BJ (cell line): ENCODE measurements at regions not wholly inside any gene's neighbourhood (a gene's known extent, or its start where the extent isn't known, plus 50 kb on each side); places are given as distances from the start of the nearest gene placed in this dataset.

Source experiments
- CTCF ChIA-PET: fragments of 350-600 bp; formaldehyde crosslinking; extraction: SDS; loops from one replicate; lab custom pipeline; 2021; ENCODE audit warnings: antibody characterized with exemption, inconsistent platforms; lab: Yijun Ruan, JAX
- POLR2A ChIA-PET: fragments of 300-600 bp; sonication (Branson Sonifier 250); formaldehyde crosslinking; extraction: SDS; loops from one replicate; lab custom pipeline; 2021; ENCODE audit warnings: antibody characterized with exemption; lab: Charles Lee
- DNase-seq: peaks from one replicate; pipeline ENCODE4 v3.0.0-alpha.2; 2011; ENCODE audit warnings: low read depth
- H3K27me3 ChIP-seq: 2 replicates; pipeline ENCODE4 v1.6.0; 2011; ENCODE audit warnings: low read length; ENCODE audit not compliant: control insufficient read depth, insufficient read depth
- H3K36me3 ChIP-seq: 2 replicates; pipeline ENCODE4 v1.5.1; 2011; ENCODE audit warnings: low read length; ENCODE audit not compliant: control insufficient read depth, insufficient read depth
- H3K4me3 ChIP-seq: 2 replicates; pipeline ENCODE4 v1.5.1; 2011; ENCODE audit warnings: low read depth, mild to moderate bottlenecking, control low read depth, low read length
- TF ChIP-seq, protein P1 (sequence below): IDR thresholded peaks from 2 replicates; pipeline ENCODE4 v1.5.1; 2011; ENCODE audit warnings: low read depth, mild to moderate bottlenecking, control low read depth, inconsistent platforms, low read length, moderate library complexity; ENCODE audit not compliant: insufficient read depth

GRCh38 chr17:77314601-77315000 is 173.8 kb downstream of the SEC14L1 start:
- ChIA-PET CTCF (no interaction called here), POLR2A (no interaction called here)
- no peaks in the 10 kb centered on the region for H3K36me3 ChIP-seq
- no peaks in the 10 kb centered on the region for H3K27me3 ChIP-seq
- DNase-seq, result no peak
- TF ChIP-seq, protein P1, sequence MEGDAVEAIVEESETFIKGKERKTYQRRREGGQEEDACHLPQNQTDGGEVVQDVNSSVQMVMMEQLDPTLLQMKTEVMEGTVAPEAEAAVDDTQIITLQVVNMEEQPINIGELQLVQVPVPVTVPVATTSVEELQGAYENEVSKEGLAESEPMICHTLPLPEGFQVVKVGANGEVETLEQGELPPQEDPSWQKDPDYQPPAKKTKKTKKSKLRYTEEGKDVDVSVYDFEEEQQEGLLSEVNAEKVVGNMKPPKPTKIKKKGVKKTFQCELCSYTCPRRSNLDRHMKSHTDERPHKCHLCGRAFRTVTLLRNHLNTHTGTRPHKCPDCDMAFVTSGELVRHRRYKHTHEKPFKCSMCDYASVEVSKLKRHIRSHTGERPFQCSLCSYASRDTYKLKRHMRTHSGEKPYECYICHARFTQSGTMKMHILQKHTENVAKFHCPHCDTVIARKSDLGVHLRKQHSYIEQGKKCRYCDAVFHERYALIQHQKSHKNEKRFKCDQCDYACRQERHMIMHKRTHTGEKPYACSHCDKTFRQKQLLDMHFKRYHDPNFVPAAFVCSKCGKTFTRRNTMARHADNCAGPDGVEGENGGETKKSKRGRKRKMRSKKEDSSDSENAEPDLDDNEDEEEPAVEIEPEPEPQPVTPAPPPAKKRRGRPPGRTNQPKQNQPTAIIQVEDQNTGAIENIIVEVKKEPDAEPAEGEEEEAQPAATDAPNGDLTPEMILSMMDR, result no peak
- H3K4me3 ChIP-seq, result no peak overlapping the region

DNA sequence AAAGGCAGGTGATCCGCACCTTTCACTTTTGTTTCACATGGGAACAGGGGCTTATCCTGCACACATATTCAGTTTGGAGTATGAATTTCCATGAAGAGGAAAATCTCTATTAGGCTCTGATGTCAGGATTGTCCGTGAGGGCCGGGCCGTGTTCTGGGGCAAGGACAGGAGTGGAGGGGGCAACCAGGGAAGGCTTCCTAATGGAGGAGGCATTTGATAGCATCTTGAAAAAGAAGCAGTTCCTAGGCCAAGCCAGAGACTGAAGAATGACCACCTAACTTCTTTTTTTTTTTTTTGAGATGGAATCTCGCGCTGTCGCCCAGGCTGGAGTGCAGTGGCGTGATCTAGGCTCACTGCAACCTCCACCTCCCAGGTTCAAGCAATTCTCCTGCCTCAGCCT is 174.2 kb downstream of the SEC14L1 start:
- CTCF ChIA-PET, result no interaction called here
- H3K27me3 ChIP-seq, result no peaks in the 10 kb centered on the region
- H3K4me3 ChIP-seq, result no peak overlapping the region

GRCh38 chr17:77315551-77316190 is 174.9 kb downstream of the SEC14L1 start:
- ChIA-PET POLR2A (no interaction called here), CTCF (no interaction called here)
- TF ChIP-seq, protein P1, result no peak
- DNase-seq, result no peak
- Histone ChIP-seq H3K4me3 (no peak overlapping the region), H3K27me3 (no peaks in the 10 kb centered on the region), H3K36me3 (no peaks in the 10 kb centered on the region)

More for the DNA sequence above, 174.2 kb downstream of the SEC14L1 start:
- DNase-seq, result no peak
- POLR2A ChIA-PET, result no interaction called here
- H3K36me3 ChIP-seq, result no peaks in the 10 kb centered on the region
- TF ChIP-seq, protein P1, result no peak

GRCh38 chr17:77316191-77316641 is 175.4 kb downstream of the SEC14L1 start:
- no peak for DNase-seq
- TF ChIP-seq, protein P1, result no peak
- ChIA-PET POLR2A (no interaction called here), CTCF (no interaction called here)
- no peaks in the 10 kb centered on the region for H3K27me3 ChIP-seq
- H3K36me3 ChIP-seq, result no peaks in the 10 kb centered on the region
- no peak overlapping the region for H3K4me3 ChIP-seq

DNA sequence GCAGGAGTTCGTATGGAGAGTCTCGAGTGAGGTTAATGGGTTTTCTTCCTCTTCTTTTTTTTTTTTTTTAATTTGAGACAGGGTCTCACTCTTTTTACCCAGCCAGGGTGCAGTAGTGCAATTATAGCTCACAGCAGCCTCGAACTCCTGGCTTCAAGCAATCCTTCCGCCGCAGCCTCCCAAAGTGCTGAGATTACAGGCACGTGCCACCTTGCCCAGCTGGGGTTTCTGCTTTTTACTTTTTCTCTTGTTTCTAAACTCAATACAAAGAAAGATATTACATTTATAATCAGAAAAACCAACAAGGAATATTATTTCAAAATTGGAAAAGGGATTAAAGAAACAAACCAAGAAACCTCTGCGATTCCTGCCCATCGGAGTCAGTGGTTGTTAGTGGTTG is 175.9 kb downstream of the SEC14L1 start:
- ChIA-PET POLR2A (no interaction called here), CTCF (no interaction called here)

More for the DNA sequence above, 175.9 kb downstream of the SEC14L1 start:
- Histone ChIP-seq H3K4me3 (no peak overlapping the region), H3K27me3 (no peaks in the 10 kb centered on the region), H3K36me3 (no peaks in the 10 kb centered on the region)
- DNase-seq, result no peak
- TF ChIP-seq, protein P1, result no peak
